Gastrocnemius medialis (tissue), 4 donors: ENCODE measurements at regions not wholly inside any gene's neighbourhood (a gene's known extent, or its start where the extent isn't known, plus 50 kb on each side); places are given as distances from the start of the nearest gene placed in this dataset.

Source experiments
- ATAC-seq, 2 donors: fragments of 150-250 bp; one replicate each; pipeline ENCODE4 v1.9.1; 2016
- DNase-seq, 2 donors: peaks; one replicate each; pipeline ENCODE4 v3.0.0-alpha.2; 2019
- H3K27ac ChIP-seq, 4 donors: fragments of 200-600 bp; sonication (generic); 1 replicate in 1 of 4; 2 replicates in 3 of 4; pipeline ENCODE4 v1.5.1; 2016 to 2018; ENCODE audit warnings: mild to moderate bottlenecking in 2 of 4, moderate library complexity in 1 of 4
- H3K27me3 ChIP-seq, 3 donors: fragments of 200-600 bp; sonication (generic) in 2 of 3; 1 replicate in 1 of 3; 2 replicates in 2 of 3; pipeline versions ENCODE4 v1.5.1 to v1.6.0; 2016 to 2019; ENCODE audit warnings: mild to moderate bottlenecking in 1 of 3, moderate library complexity in 1 of 3
- H3K36me3 ChIP-seq, 2 donors: fragments of 200-600 bp; sonication (generic) in 1 of 2; one replicate each; pipeline ENCODE4 v1.5.1; 2017 to 2018
- H3K4me1 ChIP-seq, 2 donors: fragments of 200-600 bp; sonication (generic) in 1 of 2; one replicate each; pipeline ENCODE4 v1.5.1; 2016 to 2017; ENCODE audit warnings: mild to moderate bottlenecking in 2 of 2
- H3K4me3 ChIP-seq, 4 donors: fragments of 200-600 bp; sonication (generic) in 3 of 4; 1 replicate in 1 of 4; 2 replicates in 3 of 4; pipeline ENCODE4 v1.5.1; 2016 to 2019; ENCODE audit warnings: mild to moderate bottlenecking in 2 of 4
- H3K9me3 ChIP-seq, 3 donors: fragments of 200-600 bp; sonication (generic) in 2 of 3; 1 replicate in 1 of 3; 2 replicates in 2 of 3; pipeline ENCODE4 v1.5.1; 2016 to 2019
- CTCF ChIP-seq, 5 experiments: fragments of 450-650 bp in 3 of 5; fragments of 200-600 bp in 2 of 5; sonication (generic) in 2 of 5; IDR thresholded peaks in 4 of 5; conservative IDR thresholded peaks in 1 of 5; 1 replicate in 4 of 5; 2 replicates in 1 of 5; pipeline ENCODE4 v1.5.1; 2016 to 2019; ENCODE audit warnings: antibody characterized with exemption in 5 of 5, mild to moderate bottlenecking in 3 of 5, moderate library complexity in 3 of 5
- POLR2A ChIP-seq, 2 donors: fragments of 450-650 bp; IDR thresholded peaks; one replicate each; pipeline ENCODE4 v1.6.1; 2017; ENCODE audit warnings: antibody characterized with exemption in 2 of 2, mild to moderate bottlenecking in 2 of 2, moderate library complexity in 2 of 2
- in situ Hi-C, 4 donors: fragments of 200-750 bp; cut with MboI; loops; one replicate each; pipeline versions ENCODE4 v1.15.0 to v1.8.0; 2017; ENCODE audit warnings: low sequenced_read_pairs in 4 of 4
- intact Hi-C: fragments of 100-400 bp; cut with DNase I; formaldehyde crosslinking; loops from one replicate; pipeline ENCODE4 v1.15.1; 2023; ENCODE audit warnings: low total_unique reads

GRCh38 chr17:13403982-13404946 is 197.5 kb downstream of the HS3ST3A1 start:
- Histone ChIP-seq H3K4me3 (no peak overlapping the region), H3K4me1 (no peaks in the 10 kb centered on the region), H3K27me3 (no peaks in the 10 kb centered on the region), H3K36me3 (no peaks in the 10 kb centered on the region), H3K9me3 (no peaks in the 10 kb centered on the region), H3K27ac (no peak overlapping the region)
- DNase-seq (no peak), ATAC-seq (no peak)
- intact Hi-C loops (no loop called here), in situ Hi-C loops (loop anchor here in 1 of 4 donors (25.0 kb wide), 1 partner anchor 92 kb away; no protein-coding TSS in a partner anchor)
- TF ChIP-seq POLR2A (IDR thresholded peaks at IDR 0.05) (no peak), CTCF (IDR thresholded peaks at IDR 0.05 in 4 of 5, conservative IDR thresholded peaks at IDR 0.05 in 1 of 5) (no peak)

- intact Hi-C loops (no loop called here), in situ Hi-C loops (loop anchor here in 1 of 4 donors (25.0 kb wide), 1 partner anchor 88 kb away; no protein-coding TSS in a partner anchor)
- no peak overlapping the region for H3K4me3 ChIP-seq
- TF ChIP-seq POLR2A (IDR thresholded peaks at IDR 0.05) = no peak
- TF ChIP-seq CTCF (IDR thresholded peaks at IDR 0.05 in 4 of 5, conservative IDR thresholded peaks at IDR 0.05 in 1 of 5) = no peak
- no peak overlapping the region for H3K27ac ChIP-seq
- no peaks in the 10 kb centered on the region for H3K36me3 ChIP-seq
- DNase-seq (no peak), ATAC-seq (no peak)
- no peaks in the 10 kb centered on the region for H3K9me3 ChIP-seq
- no peaks in the 10 kb centered on the region for H3K27me3 ChIP-seq
- H3K4me1 ChIP-seq = no peaks in the 10 kb centered on the region
These were observed 201.2 kb downstream of the HS3ST3A1 start for GRCh38 chr17:13400491-13400890.

GRCh38 chr17:13398853-13399252 is 202.9 kb downstream of the HS3ST3A1 start:
- Histone ChIP-seq H3K4me1 (no peaks in the 10 kb centered on the region), H3K4me3 (no peak overlapping the region), H3K27me3 (no peaks in the 10 kb centered on the region), H3K36me3 (no peaks in the 10 kb centered on the region), H3K27ac (no peak overlapping the region), H3K9me3 (no peaks in the 10 kb centered on the region)
- intact Hi-C loops = no loop called here
- ATAC-seq = no peak
- TF ChIP-seq CTCF (IDR thresholded peaks at IDR 0.05 in 4 of 5, conservative IDR thresholded peaks at IDR 0.05 in 1 of 5) (no peak), POLR2A (IDR thresholded peaks at IDR 0.05) (no peak)
- in situ Hi-C loops = no loop called here
- no peak for DNase-seq

- H3K27ac ChIP-seq = no peak overlapping the region
- no peaks in the 10 kb centered on the region for H3K9me3 ChIP-seq
- no peaks in the 10 kb centered on the region for H3K27me3 ChIP-seq
- DNase-seq = no peak
- H3K4me3 ChIP-seq = no peak overlapping the region
- no peaks in the 10 kb centered on the region for H3K36me3 ChIP-seq
- in situ Hi-C loops (no loop called here), intact Hi-C loops (no loop called here)
- no peaks in the 10 kb centered on the region for H3K4me1 ChIP-seq
- no peak for ATAC-seq
- TF ChIP-seq POLR2A (IDR thresholded peaks at IDR 0.05) = no peak
- TF ChIP-seq CTCF (IDR thresholded peaks at IDR 0.05 in 4 of 5, conservative IDR thresholded peaks at IDR 0.05 in 1 of 5) = no peak
These were observed 203.6 kb downstream of the HS3ST3A1 start for GRCh38 chr17:13398091-13398490.
